ENCODE measurements at regions not wholly inside any gene's neighbourhood (a gene's known extent, or its start where the extent isn't known, plus 50 kb on each side); places are given as distances from the start of the nearest gene placed in this dataset.
"Not testable (repeated sequence)": the region's sequence is repeated elsewhere in the genome, so short reads cannot be mapped to it uniquely, and the experiment has no call there.

DNA sequence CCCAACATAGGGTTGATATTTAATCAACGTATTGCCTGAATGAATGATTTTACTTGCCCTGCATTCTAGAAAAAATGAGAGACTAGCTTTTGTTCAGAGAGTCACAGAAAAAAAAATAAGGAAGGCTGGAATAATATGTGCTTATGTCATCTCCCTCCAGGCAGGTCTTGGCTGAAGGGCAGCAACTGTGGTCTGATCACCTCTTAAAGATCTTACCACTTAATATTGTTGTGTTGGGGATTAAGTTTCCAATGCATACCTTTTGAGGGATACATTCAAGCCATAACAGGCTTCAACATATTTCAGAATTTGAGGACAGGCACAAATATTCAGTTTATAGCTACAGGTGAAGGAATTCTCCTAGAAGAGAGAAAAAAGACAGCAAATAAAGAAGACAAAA lies 157.3 kb upstream of the S1PR3 start:
- TF ChIP-seq, protein P1, sequence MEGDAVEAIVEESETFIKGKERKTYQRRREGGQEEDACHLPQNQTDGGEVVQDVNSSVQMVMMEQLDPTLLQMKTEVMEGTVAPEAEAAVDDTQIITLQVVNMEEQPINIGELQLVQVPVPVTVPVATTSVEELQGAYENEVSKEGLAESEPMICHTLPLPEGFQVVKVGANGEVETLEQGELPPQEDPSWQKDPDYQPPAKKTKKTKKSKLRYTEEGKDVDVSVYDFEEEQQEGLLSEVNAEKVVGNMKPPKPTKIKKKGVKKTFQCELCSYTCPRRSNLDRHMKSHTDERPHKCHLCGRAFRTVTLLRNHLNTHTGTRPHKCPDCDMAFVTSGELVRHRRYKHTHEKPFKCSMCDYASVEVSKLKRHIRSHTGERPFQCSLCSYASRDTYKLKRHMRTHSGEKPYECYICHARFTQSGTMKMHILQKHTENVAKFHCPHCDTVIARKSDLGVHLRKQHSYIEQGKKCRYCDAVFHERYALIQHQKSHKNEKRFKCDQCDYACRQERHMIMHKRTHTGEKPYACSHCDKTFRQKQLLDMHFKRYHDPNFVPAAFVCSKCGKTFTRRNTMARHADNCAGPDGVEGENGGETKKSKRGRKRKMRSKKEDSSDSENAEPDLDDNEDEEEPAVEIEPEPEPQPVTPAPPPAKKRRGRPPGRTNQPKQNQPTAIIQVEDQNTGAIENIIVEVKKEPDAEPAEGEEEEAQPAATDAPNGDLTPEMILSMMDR (IDR thresholded peaks at IDR 0.05; ENCODE audit: insufficient read depth, low read length): no peak
- no peak overlapping the region for H3K4me3 ChIP-seq (ENCODE audit: low read depth, low read length)
- DNase-seq (ENCODE audit: low read depth): no peak

DNA sequence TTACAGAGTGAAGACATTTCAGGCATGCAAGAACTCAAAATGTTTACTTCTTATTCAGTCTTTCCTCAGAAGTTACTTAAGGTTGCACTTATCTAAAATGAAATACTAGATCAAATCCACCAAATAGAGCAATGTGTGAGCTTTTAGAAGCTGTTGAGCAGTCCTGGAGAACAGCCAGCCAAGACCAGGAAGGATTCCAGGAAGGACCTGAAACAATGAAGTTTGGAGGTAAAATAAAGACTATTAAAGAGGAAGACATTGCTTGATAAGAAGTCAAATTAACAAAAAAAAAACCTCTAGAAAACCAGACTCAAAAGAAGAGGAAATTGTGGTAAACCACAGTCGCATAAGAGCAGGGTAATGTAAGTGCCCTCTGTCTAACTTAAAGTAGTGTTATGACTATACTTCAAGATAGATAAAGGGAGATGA lies 156.2 kb upstream of the S1PR3 start:
- peak; percentile 90 for DNase-seq (ENCODE audit: low read depth)
- no peak overlapping the region for H3K4me3 ChIP-seq (ENCODE audit: low read depth, low read length)
- TF ChIP-seq, protein P1 (IDR thresholded peaks at IDR 0.05; ENCODE audit: insufficient read depth, low read length): no peak

DNA sequence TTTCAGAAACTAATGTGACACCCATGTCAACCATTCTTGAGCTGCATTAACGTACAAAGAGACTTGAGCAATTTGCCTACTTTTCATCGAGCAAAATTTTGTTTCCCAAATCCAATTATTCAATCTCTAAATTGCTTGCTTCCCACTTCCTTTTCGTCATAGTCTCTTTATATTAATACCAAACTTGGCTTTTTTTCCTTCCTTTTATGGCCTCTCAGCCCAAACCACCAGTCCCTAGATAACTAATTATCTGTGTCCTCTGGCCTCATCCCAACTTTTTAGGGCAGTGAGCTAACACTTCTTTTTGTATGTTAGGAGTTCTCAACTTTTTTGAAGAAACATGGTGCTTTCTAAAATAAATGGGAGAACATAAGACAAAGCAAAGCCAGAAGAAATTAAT lies 155.5 kb upstream of the S1PR3 start:
- TF ChIP-seq, protein P1 (IDR thresholded peaks at IDR 0.05; ENCODE audit: insufficient read depth, low read length): no peak
- H3K4me3 ChIP-seq (ENCODE audit: low read depth, low read length): no peak overlapping the region
- no peak for DNase-seq (ENCODE audit: low read depth)

DNA sequence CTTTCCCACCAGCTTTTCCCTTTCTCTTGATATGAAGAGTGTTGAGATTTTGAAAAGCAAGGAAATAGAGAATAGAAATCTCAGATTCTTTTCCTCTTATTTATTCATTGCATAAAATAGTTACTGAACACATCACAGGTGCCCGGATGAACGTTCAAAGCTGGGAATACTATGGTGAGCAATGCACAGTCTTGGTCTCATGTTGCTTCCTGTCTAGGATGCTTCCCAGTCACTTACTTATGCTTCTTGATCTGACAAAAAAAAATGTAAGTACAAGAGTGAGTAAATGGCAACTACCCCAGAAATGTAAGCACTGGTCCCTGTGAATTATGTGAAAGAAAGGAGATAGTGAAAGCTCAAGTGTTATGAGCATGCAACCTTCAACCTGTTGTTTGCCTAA lies 153.5 kb upstream of the S1PR3 start:
- H3K4me3 ChIP-seq (ENCODE audit: low read depth, low read length): no peak overlapping the region
- DNase-seq (ENCODE audit: low read depth): no peak
- TF ChIP-seq, protein P1 (IDR thresholded peaks at IDR 0.05; ENCODE audit: insufficient read depth, low read length): no peak

DNA sequence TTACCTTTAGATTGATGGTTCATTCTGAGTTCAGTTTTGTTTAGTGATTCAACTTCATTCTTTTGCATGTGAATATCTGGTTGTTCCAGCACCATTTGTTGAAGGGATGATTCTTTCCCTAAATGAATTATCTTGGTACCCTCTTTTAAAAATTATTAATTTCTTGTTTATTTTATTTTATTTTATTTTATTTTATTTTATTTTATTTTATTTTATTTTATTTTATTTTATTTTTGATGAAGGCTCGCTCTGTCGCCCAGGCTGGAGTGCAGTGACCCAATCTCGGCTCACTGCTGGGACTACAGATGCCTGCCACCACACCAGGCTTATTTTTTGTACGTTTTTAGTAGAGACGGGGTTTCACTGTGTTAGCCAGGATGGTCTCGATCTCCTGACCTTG lies 141.4 kb upstream of the S1PR3 start:
- H3K4me3 ChIP-seq (ENCODE audit: low read depth, low read length); DNase-seq (ENCODE audit: low read depth): not testable (repeated sequence)

DNA sequence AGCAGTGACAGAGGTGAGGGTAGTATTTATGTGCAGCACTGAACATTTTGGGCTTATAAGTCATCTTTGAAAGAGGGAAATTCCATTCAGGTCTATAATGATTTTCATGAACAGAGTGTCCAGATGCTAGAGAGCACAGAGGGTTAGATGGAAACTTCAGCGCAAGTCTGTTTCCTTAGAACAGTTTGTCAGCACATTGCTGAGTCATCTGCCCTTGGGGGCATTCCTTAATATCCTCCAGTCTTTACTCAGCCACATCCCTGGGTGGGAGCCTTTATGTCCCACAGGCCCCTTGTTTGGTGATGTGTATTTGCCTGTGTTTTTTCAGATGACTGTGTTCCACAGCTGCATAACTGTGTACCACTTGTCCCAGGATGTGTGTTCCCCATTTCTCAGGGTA lies 138.5 kb upstream of the S1PR3 start:
- peak; percentile 82 for DNase-seq (ENCODE audit: low read depth)
- TF ChIP-seq, protein P1 (IDR thresholded peaks at IDR 0.05; ENCODE audit: insufficient read depth, low read length): no peak

DNA sequence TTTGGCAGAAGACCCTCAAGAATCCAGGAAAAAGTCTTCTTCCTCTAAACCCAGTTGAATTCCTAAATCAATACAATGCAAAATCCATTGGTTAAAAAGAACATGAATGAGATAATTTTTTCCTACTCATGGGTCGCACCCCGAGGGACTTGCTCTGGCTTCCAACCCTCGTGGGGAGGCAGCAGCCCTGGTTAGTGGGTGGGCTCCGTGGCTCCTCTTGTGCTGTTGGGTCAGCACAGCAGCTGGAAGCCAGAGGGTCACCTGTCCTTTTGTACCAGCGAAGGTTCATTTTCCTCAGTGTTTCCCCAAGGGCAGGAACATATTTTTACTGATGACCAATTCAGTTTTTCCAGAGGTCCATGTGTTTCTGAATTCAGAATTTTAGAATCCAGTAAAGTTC lies 120.6 kb upstream of the S1PR3 start:
- DNase-seq (ENCODE audit: low read depth): no peak
- TF ChIP-seq, protein P1 (IDR thresholded peaks at IDR 0.05; ENCODE audit: insufficient read depth, low read length): no peak
- no peak overlapping the region for H3K4me3 ChIP-seq (ENCODE audit: low read depth, low read length)

More for the DNA sequence above, 138.5 kb upstream of the S1PR3 start:
- H3K4me3 ChIP-seq (ENCODE audit: low read depth, low read length): no peak overlapping the region

All from fibroblast of the aortic adventitia (primary cell).